Fibroblast of villous mesenchyme (primary cell): ENCODE measurements at regions not wholly inside any gene's neighbourhood (a gene's known extent, or its start where the extent isn't known, plus 50 kb on each side); places are given as distances from the start of the nearest gene placed in this dataset.

Experiments
- DNase-seq: peaks from one replicate; pipeline ENCODE4 v3.0.0-alpha.2; 2010; ENCODE audit warnings: low read depth
- H3K4me3 ChIP-seq: 2 replicates; pipeline ENCODE4 v1.5.1; 2011; ENCODE audit warnings: low read depth, mild to moderate bottlenecking, low read length
- CTCF ChIP-seq: IDR thresholded peaks from 2 replicates; pipeline ENCODE4 v1.5.1; 2012; ENCODE audit warnings: low read depth, mild to moderate bottlenecking, low read length; ENCODE audit not compliant: insufficient read depth

- no peak for TF ChIP-seq CTCF
Measured at GRCh38 chr6:90414352-90414751, 117.7 kb upstream of the BACH2 start.

GRCh38 chr6:90413867-90414266, 117.2 kb upstream of the BACH2 start:
- no peak for TF ChIP-seq CTCF
- peak; percentile 5 for DNase-seq
- no peak overlapping the region for H3K4me3 ChIP-seq

More at GRCh38 chr6:90414352-90414751, 117.7 kb upstream of the BACH2 start:
- no peak overlapping the region for H3K4me3 ChIP-seq
- DNase-seq: no peak

GRCh38 chr6:90413396-90413795, 116.8 kb upstream of the BACH2 start:
- H3K4me3 ChIP-seq: no peak overlapping the region
- TF ChIP-seq CTCF: no peak
- no peak for DNase-seq

GRCh38 chr6:90412538-90413369, 116.1 kb upstream of the BACH2 start:
- no peak for TF ChIP-seq CTCF

GRCh38 chr6:90411292-90411781, 114.7 kb upstream of the BACH2 start:
- no peak for TF ChIP-seq CTCF
- no peak for DNase-seq
- H3K4me3 ChIP-seq: no peak overlapping the region

More at GRCh38 chr6:90412538-90413369, 116.1 kb upstream of the BACH2 start:
- no peak overlapping the region for H3K4me3 ChIP-seq
- no peak for DNase-seq

- TF ChIP-seq CTCF: no peak
- no peak for DNase-seq
- H3K4me3 ChIP-seq: no peak overlapping the region
Measured at GRCh38 chr6:90409700-90410099, 113.1 kb upstream of the BACH2 start.

- H3K4me3 ChIP-seq: no peak overlapping the region
- no peak for DNase-seq
- no peak for TF ChIP-seq CTCF
Measured at GRCh38 chr6:90406957-90407356, 110.3 kb upstream of the BACH2 start.
